SK-N-SH (cell line): ENCODE measurements at regions not wholly inside any gene's neighbourhood (a gene's known extent, or its start where the extent isn't known, plus 50 kb on each side); places are given as distances from the start of the nearest gene placed in this dataset.

Source experiments
- CTCF ChIP-seq: fragments of 200-600 bp; sonication (generic); IDR thresholded peaks from 2 replicates; pipeline ENCODE4 v1.6.1; 2017; ENCODE audit warnings: antibody characterized with exemption, mild to moderate bottlenecking, moderate library complexity
- EZH2phosphoT487 ChIP-seq: fragments of 200-600 bp; sonication (generic); IDR thresholded peaks from 2 replicates; pipeline ENCODE4 v1.6.1; 2017; ENCODE audit warnings: low read depth, mixed run types, mild to moderate bottlenecking, antibody characterized with exemption, moderate library complexity, borderline replicate concordance
- FOSL2 ChIP-seq: IDR thresholded peaks from 2 replicates; pipeline ENCODE4 v1.4.0; 2012; ENCODE audit warnings: low read depth, mild to moderate bottlenecking, moderate library complexity, borderline replicate concordance
- PBX3 ChIP-seq: IDR thresholded peaks from 2 replicates; pipeline ENCODE4; 2012
- POLR2AphosphoS5 ChIP-seq: IDR thresholded peaks from 2 replicates; pipeline ENCODE4 v1.6.1; 2012; ENCODE audit warnings: low read depth, low read length
- RAD21 ChIP-seq: IDR thresholded peaks from 2 replicates; pipeline ENCODE4 v1.6.1; 2012; ENCODE audit warnings: mild to moderate bottlenecking, low read length
- RFX5 ChIP-seq: IDR thresholded peaks from 2 replicates; pipeline ENCODE4 v1.6.1; 2012; ENCODE audit warnings: mild to moderate bottlenecking, improper control_type of control experiment, low read length
- SIN3A ChIP-seq: IDR thresholded peaks from 2 replicates; pipeline ENCODE4 v1.6.1; 2012; ENCODE audit warnings: low read depth, mild to moderate bottlenecking, low read length, moderate library complexity, borderline replicate concordance
- SMC3 ChIP-seq: IDR thresholded peaks from 2 replicates; pipeline ENCODE4 v1.6.1; 2012; ENCODE audit warnings: low read depth, low read length, improper control_type of control experiment
- TAF1 ChIP-seq: IDR thresholded peaks from 2 replicates; pipeline ENCODE4 v1.6.1; 2012; ENCODE audit warnings: low read depth, mild to moderate bottlenecking, low read length, moderate library complexity, borderline replicate concordance
- TCF12 ChIP-seq: IDR thresholded peaks from 2 replicates; pipeline ENCODE4 v1.4.0; 2012
- YY1 ChIP-seq: IDR thresholded peaks from 2 replicates; pipeline ENCODE4 v1.4.0; 2012; ENCODE audit warnings: low read depth, mild to moderate bottlenecking
- TF ChIP-seq, protein P1 (sequence below): IDR thresholded peaks from 2 replicates; pipeline ENCODE4 v1.4.0; 2012; ENCODE audit warnings: low read depth

- no peak for TF ChIP-seq CTCF
- no peak for TF ChIP-seq SIN3A
- no peak for TF ChIP-seq POLR2AphosphoS5
- TF ChIP-seq FOSL2 = no peak
- no peak for TF ChIP-seq PBX3
- no peak for TF ChIP-seq TCF12
- no peak for TF ChIP-seq RFX5
- TF ChIP-seq RAD21 = no peak
- TF ChIP-seq TAF1 = no peak
- no peak for TF ChIP-seq SMC3
- no peak for TF ChIP-seq YY1
- TF ChIP-seq, protein P1, sequence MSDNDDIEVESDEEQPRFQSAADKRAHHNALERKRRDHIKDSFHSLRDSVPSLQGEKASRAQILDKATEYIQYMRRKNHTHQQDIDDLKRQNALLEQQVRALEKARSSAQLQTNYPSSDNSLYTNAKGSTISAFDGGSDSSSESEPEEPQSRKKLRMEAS = no peak
- TF ChIP-seq EZH2phosphoT487 = no peak
These were observed 205.9 kb downstream of the ARL4A start for GRCh38 chr7:12893292-12893691.
